ENCODE measurements at regions not wholly inside any gene's neighbourhood (a gene's known extent, or its start where the extent isn't known, plus 50 kb on each side); places are given as distances from the start of the nearest gene placed in this dataset.

GRCh38 chr13:44242766-44243165 lies 130.9 kb upstream of the SERP2 start:
- DNase-seq (ENCODE audit: low read depth in 2 of 2): no peak

- DNase-seq (ENCODE audit: low read depth in 2 of 2): peak; percentile 82 to 99
Measured at GRCh38 chr13:44243198-44243857, 130.3 kb upstream of the SERP2 start.

GRCh38 chr13:44244288-44244687 lies 129.3 kb upstream of the SERP2 start:
- DNase-seq (ENCODE audit: low read depth in 2 of 2): peak in 1 of 2 donors; percentile 79

GRCh38 chr13:44249431-44249836 lies 124.2 kb upstream of the SERP2 start:
- peak in 1 of 2 donors; percentile 52 for DNase-seq (ENCODE audit: low read depth in 2 of 2)

GRCh38 chr13:44252938-44253337 lies 120.7 kb upstream of the SERP2 start:
- peak in 1 of 2 donors; percentile 43 for DNase-seq (ENCODE audit: low read depth in 2 of 2)

GRCh38 chr13:44255771-44256364 lies 117.8 kb upstream of the SERP2 start:
- DNase-seq (ENCODE audit: low read depth in 2 of 2): no peak

GRCh38 chr13:44257796-44258195 lies 115.8 kb upstream of the SERP2 start:
- DNase-seq (ENCODE audit: low read depth in 2 of 2): peak in 1 of 2 donors; percentile 58

- DNase-seq (ENCODE audit: low read depth in 2 of 2): peak in 1 of 2 donors; percentile 62
Measured at GRCh38 chr13:44259045-44260027, 114.3 kb upstream of the SERP2 start.

- no peak for DNase-seq (ENCODE audit: low read depth in 2 of 2)
Measured at GRCh38 chr13:44260336-44260735, 113.3 kb upstream of the SERP2 start.

- no peak for DNase-seq (ENCODE audit: low read depth in 2 of 2)
Measured at GRCh38 chr13:44263751-44264620, 109.6 kb upstream of the SERP2 start.

- DNase-seq (ENCODE audit: low read depth in 2 of 2): no peak
Measured at GRCh38 chr13:44266305-44266704, 107.3 kb upstream of the SERP2 start.

GRCh38 chr13:44266772-44267171 lies 106.9 kb upstream of the SERP2 start:
- no peak for DNase-seq (ENCODE audit: low read depth in 2 of 2)

GRCh38 chr13:44267203-44267602 lies 106.4 kb upstream of the SERP2 start:
- no peak for DNase-seq (ENCODE audit: low read depth in 2 of 2)

- no peak for DNase-seq (ENCODE audit: low read depth in 2 of 2)
Measured at GRCh38 chr13:44267980-44268379, 105.6 kb upstream of the SERP2 start.

GRCh38 chr13:44268980-44269379 lies 104.6 kb upstream of the SERP2 start:
- DNase-seq (ENCODE audit: low read depth in 2 of 2): no peak

GRCh38 chr13:44270150-44270549 lies 103.5 kb upstream of the SERP2 start:
- DNase-seq (ENCODE audit: low read depth in 2 of 2): no peak

- peak in 1 of 2 donors; percentile 70 for DNase-seq (ENCODE audit: low read depth in 2 of 2)
Measured at GRCh38 chr13:44271031-44271455, 102.6 kb upstream of the SERP2 start.

- DNase-seq (ENCODE audit: low read depth in 2 of 2): no peak
Measured at GRCh38 chr13:44271473-44271872, 102.2 kb upstream of the SERP2 start.

GRCh38 chr13:44271915-44272341 lies 101.7 kb upstream of the SERP2 start:
- DNase-seq (ENCODE audit: low read depth in 2 of 2): no peak

- DNase-seq (ENCODE audit: low read depth in 2 of 2): peak in 1 of 2 donors; percentile 30
Measured at GRCh38 chr13:44272692-44273091, 100.9 kb upstream of the SERP2 start.

GRCh38 chr13:44273216-44273615 lies 100.4 kb upstream of the SERP2 start:
- DNase-seq (ENCODE audit: low read depth in 2 of 2): no peak
